ENCODE measurements at regions not wholly inside any gene's neighbourhood (a gene's known extent, or its start where the extent isn't known, plus 50 kb on each side); places are given as distances from the start of the nearest gene placed in this dataset.

- Histone ChIP-seq H3K27me3 (ENCODE audit: low read depth, low read length) (peaks cover 19% of the 10 kb centered on the region), H3K36me3 (replicated peaks; ENCODE audit: low read depth, low read length) (no peaks in the 10 kb centered on the region), H3K27ac (ENCODE audit: low read length) (no peak overlapping the region), H2AFZ (ENCODE audit: low read depth, low read length) (no peak overlapping the region), H3K9ac (ENCODE audit: low read length) (no peak overlapping the region), H3K9me3 (ENCODE audit: insufficient read depth, low read length) (no peaks in the 10 kb centered on the region), H3K4me3 (ENCODE audit: low read length) (no peak overlapping the region), H4K20me1 (ENCODE audit: insufficient read depth, low read length) (no peaks in the 10 kb centered on the region), H3K4me1 (ENCODE audit: low read length) (peaks cover 9% of the 10 kb centered on the region; the same call in 1 of the 2 replicates), H3K4me2 (ENCODE audit: low read length) (no peak overlapping the region), H3K79me2 (ENCODE audit: low read length) (no peaks in the 10 kb centered on the region)
- no peak for TF ChIP-seq EZH2phosphoT487 (IDR thresholded peaks at IDR 0.05; ENCODE audit: low read depth)
- TF ChIP-seq CTCF (IDR thresholded peaks at IDR 0.05; ENCODE audit: low read depth, low read length): no peak
Measured at GRCh38 chr17:27982688-27983087, 59.8 kb upstream of the NLK start.

GRCh38 chr17:27983853-27984252 is 58.6 kb upstream of the NLK start:
- H3K27me3 ChIP-seq (ENCODE audit: low read depth, low read length): peaks cover 19% of the 10 kb centered on the region
- TF ChIP-seq CTCF (IDR thresholded peaks at IDR 0.05; ENCODE audit: low read depth, low read length) (no peak), EZH2phosphoT487 (IDR thresholded peaks at IDR 0.05; ENCODE audit: low read depth) (no peak)
- no peaks in the 10 kb centered on the region for H4K20me1 ChIP-seq (ENCODE audit: insufficient read depth, low read length)
- H3K4me1 ChIP-seq (ENCODE audit: low read length): peaks cover 9% of the 10 kb centered on the region; the same call in 1 of the 2 replicates
- H2AFZ ChIP-seq (ENCODE audit: low read depth, low read length): no peak overlapping the region
- H3K79me2 ChIP-seq (ENCODE audit: low read length): no peaks in the 10 kb centered on the region
- no peak overlapping the region for H3K4me2 ChIP-seq (ENCODE audit: low read length)
- no peaks in the 10 kb centered on the region for H3K36me3 ChIP-seq (replicated peaks; ENCODE audit: low read depth, low read length)
- H3K27ac ChIP-seq (ENCODE audit: low read length): no peak overlapping the region
- no peaks in the 10 kb centered on the region for H3K9me3 ChIP-seq (ENCODE audit: insufficient read depth, low read length)
- no peak overlapping the region for H3K9ac ChIP-seq (ENCODE audit: low read length)
- no peak overlapping the region for H3K4me3 ChIP-seq (ENCODE audit: low read length)

GRCh38 chr17:27984404-27984803 is 58.1 kb upstream of the NLK start:
- Histone ChIP-seq H3K27me3 (ENCODE audit: low read depth, low read length) (peaks cover 19% of the 10 kb centered on the region), H3K4me3 (ENCODE audit: low read length) (peak overlapping the region; percentile 55), H2AFZ (ENCODE audit: low read depth, low read length) (peak overlapping the region; percentile 94), H3K27ac (ENCODE audit: low read length) (no peak overlapping the region), H3K4me2 (ENCODE audit: low read length) (peak overlapping the region; percentile 66), H3K9ac (ENCODE audit: low read length) (no peak overlapping the region), H3K36me3 (replicated peaks; ENCODE audit: low read depth, low read length) (no peaks in the 10 kb centered on the region), H3K4me1 (ENCODE audit: low read length) (peaks cover 9% of the 10 kb centered on the region; the same call in 1 of the 2 replicates), H3K79me2 (ENCODE audit: low read length) (no peaks in the 10 kb centered on the region), H4K20me1 (ENCODE audit: insufficient read depth, low read length) (no peaks in the 10 kb centered on the region), H3K9me3 (ENCODE audit: insufficient read depth, low read length) (no peaks in the 10 kb centered on the region)
- no peak for TF ChIP-seq EZH2phosphoT487 (IDR thresholded peaks at IDR 0.05; ENCODE audit: low read depth)
- TF ChIP-seq CTCF (IDR thresholded peaks at IDR 0.05; ENCODE audit: low read depth, low read length): no peak

GRCh38 chr17:27984816-27985215 is 57.7 kb upstream of the NLK start:
- Histone ChIP-seq H3K9ac (ENCODE audit: low read length) (no peak overlapping the region), H3K4me1 (ENCODE audit: low read length) (peaks cover 9% of the 10 kb centered on the region; the same call in 1 of the 2 replicates), H4K20me1 (ENCODE audit: insufficient read depth, low read length) (no peaks in the 10 kb centered on the region), H3K36me3 (replicated peaks; ENCODE audit: low read depth, low read length) (no peaks in the 10 kb centered on the region), H2AFZ (ENCODE audit: low read depth, low read length) (peak overlapping the region; percentile 94), H3K27ac (ENCODE audit: low read length) (no peak overlapping the region), H3K4me2 (ENCODE audit: low read length) (peak overlapping the region; percentile 66), H3K4me3 (ENCODE audit: low read length) (peak overlapping the region; percentile 55), H3K27me3 (ENCODE audit: low read depth, low read length) (peaks cover 19% of the 10 kb centered on the region), H3K79me2 (ENCODE audit: low read length) (no peaks in the 10 kb centered on the region), H3K9me3 (ENCODE audit: insufficient read depth, low read length) (no peaks in the 10 kb centered on the region)
- TF ChIP-seq CTCF (IDR thresholded peaks at IDR 0.05; ENCODE audit: low read depth, low read length) (no peak), EZH2phosphoT487 (IDR thresholded peaks at IDR 0.05; ENCODE audit: low read depth) (no peak)
